ENCODE measurements at regions not wholly inside any gene's neighbourhood (a gene's known extent, or its start where the extent isn't known, plus 50 kb on each side); places are given as distances from the start of the nearest gene placed in this dataset.

DNA sequence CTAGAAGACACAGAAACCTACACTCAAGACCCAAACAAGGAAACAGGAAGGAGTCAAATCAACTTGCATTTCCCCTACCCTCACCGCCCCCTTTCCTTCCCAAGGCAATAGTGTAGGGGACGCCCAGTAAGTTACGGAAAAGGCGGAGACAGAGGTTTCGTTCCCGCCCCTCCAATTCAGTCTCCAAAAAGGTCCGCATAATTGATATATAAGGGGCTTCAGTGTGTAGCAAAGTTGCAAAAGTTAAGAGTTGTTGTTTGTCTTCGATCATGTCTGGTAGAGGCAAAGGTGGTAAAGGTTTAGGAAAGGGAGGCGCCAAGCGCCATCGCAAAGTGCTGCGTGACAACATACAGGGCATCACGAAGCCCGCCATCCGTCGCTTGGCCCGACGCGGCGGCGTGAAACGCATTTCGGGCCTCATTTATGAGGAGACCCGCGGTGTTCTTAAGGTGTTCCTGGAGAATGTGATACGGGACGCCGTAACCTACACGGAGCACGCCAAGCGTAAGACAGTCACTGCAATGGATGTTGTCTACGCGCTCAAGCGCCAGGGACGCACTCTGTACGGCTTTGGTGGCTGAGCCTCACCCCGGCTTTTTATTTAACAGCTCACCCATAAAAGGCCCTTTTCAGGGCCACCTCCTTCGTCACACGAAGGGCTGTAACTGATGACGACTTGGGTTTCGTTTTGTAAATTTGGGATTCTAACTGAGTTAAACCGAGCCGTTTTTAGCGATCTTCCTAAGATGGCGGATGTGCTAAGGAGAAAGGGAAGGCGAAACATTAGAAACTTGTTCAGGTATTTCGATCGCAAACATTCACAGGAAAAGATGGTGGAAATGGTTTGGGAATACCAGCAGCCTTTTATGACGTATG lies 124.6 kb upstream of the BTN3A2 start:
- peak overlapping the region; percentile 82 for H3K4me3 Mint-ChIP-seq
- no peaks in the 10 kb centered on the region for H3K9me3 Mint-ChIP-seq
- TF ChIP-seq, protein P1, sequence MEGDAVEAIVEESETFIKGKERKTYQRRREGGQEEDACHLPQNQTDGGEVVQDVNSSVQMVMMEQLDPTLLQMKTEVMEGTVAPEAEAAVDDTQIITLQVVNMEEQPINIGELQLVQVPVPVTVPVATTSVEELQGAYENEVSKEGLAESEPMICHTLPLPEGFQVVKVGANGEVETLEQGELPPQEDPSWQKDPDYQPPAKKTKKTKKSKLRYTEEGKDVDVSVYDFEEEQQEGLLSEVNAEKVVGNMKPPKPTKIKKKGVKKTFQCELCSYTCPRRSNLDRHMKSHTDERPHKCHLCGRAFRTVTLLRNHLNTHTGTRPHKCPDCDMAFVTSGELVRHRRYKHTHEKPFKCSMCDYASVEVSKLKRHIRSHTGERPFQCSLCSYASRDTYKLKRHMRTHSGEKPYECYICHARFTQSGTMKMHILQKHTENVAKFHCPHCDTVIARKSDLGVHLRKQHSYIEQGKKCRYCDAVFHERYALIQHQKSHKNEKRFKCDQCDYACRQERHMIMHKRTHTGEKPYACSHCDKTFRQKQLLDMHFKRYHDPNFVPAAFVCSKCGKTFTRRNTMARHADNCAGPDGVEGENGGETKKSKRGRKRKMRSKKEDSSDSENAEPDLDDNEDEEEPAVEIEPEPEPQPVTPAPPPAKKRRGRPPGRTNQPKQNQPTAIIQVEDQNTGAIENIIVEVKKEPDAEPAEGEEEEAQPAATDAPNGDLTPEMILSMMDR (IDR thresholded peaks at IDR 0.05): no peak
- intact Hi-C loops (cut with micrococcal nuclease): loop anchor here (1.0 to 10.0 kb wide), 7 partner anchors 10 to 1594 kb away; a partner anchor contains a TSS
- no peaks in the 10 kb centered on the region for H3K27me3 Mint-ChIP-seq
- ChIA-PET CTCF (no interaction called here), POLR2A (interaction anchor here (0.6 to 3.7 kb wide), 22 partner anchors 10 to 1571 kb away, joined by 3 to 52 read pairs (median 4); a partner anchor contains a TSS)
- H3K27ac Mint-ChIP-seq: peak overlapping the region; percentile 92
- peaks cover 4% of the 10 kb centered on the region for H3K36me3 Mint-ChIP-seq (ENCODE audit: low read depth)
- DNase-seq (peak; percentile 61), ATAC-seq (ENCODE audit: low read depth) (peak; percentile 79)
- peaks cover 26% of the 10 kb centered on the region for H3K4me1 Mint-ChIP-seq

DNA sequence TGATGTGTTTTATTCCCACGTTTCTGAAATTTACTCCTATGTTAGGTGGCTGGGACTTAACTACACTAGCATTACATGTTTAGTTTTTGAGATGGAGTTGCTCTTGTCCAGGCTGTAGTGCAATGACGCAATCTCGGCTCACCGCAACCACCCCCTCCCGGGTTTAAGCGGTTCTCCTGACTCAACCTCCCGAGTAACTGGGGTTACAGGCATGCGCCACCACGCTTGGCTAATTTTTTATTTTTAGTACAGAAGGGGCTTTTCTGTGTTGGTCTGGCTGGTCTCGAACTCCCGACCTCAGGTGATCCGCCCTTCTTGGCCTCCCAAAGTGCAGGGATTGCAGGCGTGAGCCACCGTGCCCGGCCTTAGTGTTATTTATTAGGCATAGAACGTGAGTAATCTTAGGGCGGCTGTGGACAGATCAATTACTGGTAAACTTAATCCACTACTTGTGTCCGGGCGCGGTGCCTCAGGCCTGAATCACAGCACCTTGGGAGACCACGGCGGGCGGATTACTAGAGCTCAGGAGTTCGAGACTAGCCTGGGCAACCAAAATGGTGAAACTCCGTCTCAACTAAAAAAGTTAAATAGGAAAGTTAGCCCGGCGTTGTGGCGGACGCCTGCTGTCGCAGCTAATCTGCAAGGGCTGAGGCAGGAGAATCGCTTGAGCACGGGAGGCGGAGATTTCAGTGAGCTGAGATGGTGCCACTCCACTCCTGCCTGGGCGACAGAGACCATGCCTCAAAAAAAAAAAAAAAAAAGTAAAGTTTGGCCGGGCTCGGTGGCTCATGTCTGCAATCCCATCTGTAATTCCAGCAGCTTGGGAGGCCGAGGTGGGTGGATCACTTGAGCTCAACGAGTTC lies 123.7 kb upstream of the BTN3A2 start:
- Mint-ChIP-seq H3K4me1 (peaks cover 23% of the 10 kb centered on the region), H3K4me3 (peak overlapping the region; percentile 82), H3K27me3 (no peaks in the 10 kb centered on the region), H3K36me3 (ENCODE audit: low read depth) (peaks cover 4% of the 10 kb centered on the region), H3K27ac (peak overlapping the region; percentile 92), H3K9me3 (no peaks in the 10 kb centered on the region)
- CTCF ChIA-PET: no interaction called here
- POLR2A ChIA-PET: interaction anchor here (0.6 to 3.7 kb wide), 22 partner anchors 9 to 1570 kb away, joined by 3 to 52 read pairs (median 4); a partner anchor contains a TSS
- TF ChIP-seq, protein P1 (IDR thresholded peaks at IDR 0.05): no peak
- no peak for DNase-seq
- peak; percentile 19 for ATAC-seq (ENCODE audit: low read depth)
- intact Hi-C loops (cut with micrococcal nuclease): loop anchor here (2.0 to 10.0 kb wide), 4 partner anchors 52 to 1594 kb away; a partner anchor contains a TSS

DNA sequence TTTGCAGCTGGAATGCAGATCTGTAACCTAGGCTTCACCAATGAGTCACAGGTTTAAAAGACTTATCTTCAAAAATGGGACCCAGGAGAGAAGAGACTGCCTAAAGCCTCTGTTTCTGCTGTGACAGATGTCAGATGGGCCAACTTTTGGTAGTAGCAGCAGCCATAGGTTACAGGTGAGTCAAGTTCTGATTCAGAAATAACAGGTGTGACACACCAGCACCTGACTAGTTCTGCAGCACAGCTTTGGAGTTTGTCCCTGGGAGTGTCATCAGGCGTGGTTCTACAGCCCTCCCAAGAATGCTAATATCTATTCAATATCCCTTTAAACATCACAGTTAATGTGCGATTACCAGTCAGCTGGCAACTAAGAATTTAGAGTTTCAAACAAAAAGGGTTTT lies 121.9 kb upstream of the BTN3A2 start:
- intact Hi-C loops (cut with micrococcal nuclease): loop anchor here (10.0 kb wide), 1 partner anchor 1592 kb away; a partner anchor contains a TSS
- ATAC-seq (ENCODE audit: low read depth): no peak
- Mint-ChIP-seq H3K9me3 (no peaks in the 10 kb centered on the region), H3K36me3 (ENCODE audit: low read depth) (peaks cover 4% of the 10 kb centered on the region), H3K27ac (no peak overlapping the region), H3K4me3 (no peak overlapping the region), H3K4me1 (peaks cover 23% of the 10 kb centered on the region), H3K27me3 (no peaks in the 10 kb centered on the region)
- ChIA-PET POLR2A (interaction anchor here (1.0 to 3.4 kb wide), 5 partner anchors 8 to 44 kb away, joined by 3 to 38 read pairs (median 9); a partner anchor contains a TSS), CTCF (no interaction called here)
- no peak for DNase-seq
- TF ChIP-seq, protein P1 (IDR thresholded peaks at IDR 0.05): no peak

DNA sequence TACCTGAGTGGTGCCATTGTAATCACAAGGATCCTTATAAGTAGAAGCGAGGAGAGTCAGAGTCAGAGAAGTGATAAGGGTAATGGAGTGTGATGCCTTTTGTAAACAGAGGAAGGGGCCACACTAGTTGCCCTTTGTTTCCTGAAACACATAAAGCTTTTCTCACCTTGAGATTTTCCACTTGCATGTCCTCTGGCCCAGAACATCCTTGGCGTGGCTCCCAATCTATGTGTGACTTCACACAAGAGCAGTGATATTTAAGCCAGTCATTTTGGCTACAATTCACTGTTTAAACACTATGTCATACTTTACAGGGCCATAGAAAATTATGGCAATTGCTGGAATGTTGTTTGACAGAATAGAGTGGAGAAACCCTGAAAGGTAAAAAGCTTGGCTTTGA lies 121.2 kb upstream of the BTN3A2 start:
- Mint-ChIP-seq H3K9me3 (no peaks in the 10 kb centered on the region), H3K36me3 (ENCODE audit: low read depth) (peaks cover 4% of the 10 kb centered on the region), H3K4me3 (no peak overlapping the region), H3K4me1 (peaks cover 23% of the 10 kb centered on the region), H3K27ac (no peak overlapping the region), H3K27me3 (no peaks in the 10 kb centered on the region)
- intact Hi-C loops (cut with micrococcal nuclease): loop anchor here (10.0 kb wide), 1 partner anchor 1591 kb away; a partner anchor contains a TSS
- CTCF ChIA-PET: no interaction called here
- DNase-seq (no peak), ATAC-seq (ENCODE audit: low read depth) (no peak)
- TF ChIP-seq, protein P1 (IDR thresholded peaks at IDR 0.05): no peak
- POLR2A ChIA-PET: interaction anchor here (0.7 to 1.9 kb wide), 2 partner anchors 9 to 28 kb away, joined by 3 to 9 read pairs; a partner anchor contains a TSS
